22Rv1 (cell line): ENCODE measurements at regions not wholly inside any gene's neighbourhood (a gene's known extent, or its start where the extent isn't known, plus 50 kb on each side); places are given as distances from the start of the nearest gene placed in this dataset.

Experiments used
- ZFX ChIP-seq: fragments of 450-650 bp; IDR thresholded peaks from 2 replicates; pipeline ENCODE4 v1.6.1; 2017; ENCODE audit warnings: antibody characterized with exemption, borderline replicate concordance
- TF ChIP-seq, protein P1 (sequence below): fragments of 450-650 bp; IDR thresholded peaks from 2 replicates; pipeline ENCODE4 v1.5.1; 2017; ENCODE audit warnings: mild to moderate bottlenecking

DNA sequence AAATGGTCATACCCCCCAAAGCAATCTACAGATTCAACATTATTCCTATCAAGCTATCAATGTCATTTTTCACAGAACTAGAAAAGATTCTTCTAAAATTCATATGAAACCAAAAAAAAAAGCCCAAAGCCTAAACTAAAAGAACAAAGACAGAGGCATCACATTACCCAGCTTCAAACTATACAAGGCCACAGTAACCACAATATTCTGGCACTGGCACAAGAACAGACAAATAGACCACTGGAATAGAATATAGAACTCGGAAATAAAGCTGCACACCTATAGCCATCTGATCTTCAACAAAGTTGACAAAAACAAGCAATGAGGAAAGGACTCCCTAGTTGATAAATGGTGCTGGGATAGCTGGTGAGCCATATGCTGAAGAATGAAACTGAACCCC, 89.2 kb upstream of the PCED1B start:
- TF ChIP-seq ZFX, result no peak
- TF ChIP-seq, protein P1, sequence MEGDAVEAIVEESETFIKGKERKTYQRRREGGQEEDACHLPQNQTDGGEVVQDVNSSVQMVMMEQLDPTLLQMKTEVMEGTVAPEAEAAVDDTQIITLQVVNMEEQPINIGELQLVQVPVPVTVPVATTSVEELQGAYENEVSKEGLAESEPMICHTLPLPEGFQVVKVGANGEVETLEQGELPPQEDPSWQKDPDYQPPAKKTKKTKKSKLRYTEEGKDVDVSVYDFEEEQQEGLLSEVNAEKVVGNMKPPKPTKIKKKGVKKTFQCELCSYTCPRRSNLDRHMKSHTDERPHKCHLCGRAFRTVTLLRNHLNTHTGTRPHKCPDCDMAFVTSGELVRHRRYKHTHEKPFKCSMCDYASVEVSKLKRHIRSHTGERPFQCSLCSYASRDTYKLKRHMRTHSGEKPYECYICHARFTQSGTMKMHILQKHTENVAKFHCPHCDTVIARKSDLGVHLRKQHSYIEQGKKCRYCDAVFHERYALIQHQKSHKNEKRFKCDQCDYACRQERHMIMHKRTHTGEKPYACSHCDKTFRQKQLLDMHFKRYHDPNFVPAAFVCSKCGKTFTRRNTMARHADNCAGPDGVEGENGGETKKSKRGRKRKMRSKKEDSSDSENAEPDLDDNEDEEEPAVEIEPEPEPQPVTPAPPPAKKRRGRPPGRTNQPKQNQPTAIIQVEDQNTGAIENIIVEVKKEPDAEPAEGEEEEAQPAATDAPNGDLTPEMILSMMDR, result no peak
